ENCODE measurements at regions not wholly inside any gene's neighbourhood (a gene's known extent, or its start where the extent isn't known, plus 50 kb on each side); places are given as distances from the start of the nearest gene placed in this dataset.

DNA sequence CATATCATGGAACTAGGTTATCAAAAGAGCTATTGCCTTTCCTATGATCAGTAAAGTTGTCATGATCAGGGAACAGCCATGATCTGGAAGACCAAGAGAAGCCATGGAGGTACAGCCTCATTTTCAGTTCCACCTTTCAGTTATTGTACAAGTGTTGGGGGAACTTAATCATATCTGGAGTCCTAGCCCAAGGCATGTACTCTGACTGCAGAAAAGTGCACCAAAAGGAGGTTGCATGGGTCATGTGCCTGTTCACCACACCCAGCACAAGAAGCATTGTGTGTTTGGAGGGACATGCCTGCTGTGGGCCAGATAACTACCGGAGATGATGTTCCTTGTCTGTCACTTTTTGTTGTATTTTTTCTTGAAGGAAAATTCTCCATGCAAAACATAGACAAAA, 185.8 kb upstream of the MAN1A1 start:
- Histone ChIP-seq H3K9me3 (no peaks in the 10 kb centered on the region), H3K27ac (no peak overlapping the region), H3K27me3 (no peaks in the 10 kb centered on the region), H3K4me3 (no peak overlapping the region), H3K36me3 (no peaks in the 10 kb centered on the region), H3K4me1 (no peaks in the 10 kb centered on the region)
- TF ChIP-seq, protein P1, sequence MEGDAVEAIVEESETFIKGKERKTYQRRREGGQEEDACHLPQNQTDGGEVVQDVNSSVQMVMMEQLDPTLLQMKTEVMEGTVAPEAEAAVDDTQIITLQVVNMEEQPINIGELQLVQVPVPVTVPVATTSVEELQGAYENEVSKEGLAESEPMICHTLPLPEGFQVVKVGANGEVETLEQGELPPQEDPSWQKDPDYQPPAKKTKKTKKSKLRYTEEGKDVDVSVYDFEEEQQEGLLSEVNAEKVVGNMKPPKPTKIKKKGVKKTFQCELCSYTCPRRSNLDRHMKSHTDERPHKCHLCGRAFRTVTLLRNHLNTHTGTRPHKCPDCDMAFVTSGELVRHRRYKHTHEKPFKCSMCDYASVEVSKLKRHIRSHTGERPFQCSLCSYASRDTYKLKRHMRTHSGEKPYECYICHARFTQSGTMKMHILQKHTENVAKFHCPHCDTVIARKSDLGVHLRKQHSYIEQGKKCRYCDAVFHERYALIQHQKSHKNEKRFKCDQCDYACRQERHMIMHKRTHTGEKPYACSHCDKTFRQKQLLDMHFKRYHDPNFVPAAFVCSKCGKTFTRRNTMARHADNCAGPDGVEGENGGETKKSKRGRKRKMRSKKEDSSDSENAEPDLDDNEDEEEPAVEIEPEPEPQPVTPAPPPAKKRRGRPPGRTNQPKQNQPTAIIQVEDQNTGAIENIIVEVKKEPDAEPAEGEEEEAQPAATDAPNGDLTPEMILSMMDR (IDR thresholded peaks at IDR 0.05), result no peak
- intact Hi-C loops (cut with DNase I), result no loop called here
- DNase-seq (no peak), FAIRE-seq (no peak), ATAC-seq (no peak)
- WGBS, 2 donors, result 76 to 96% methylated on average over 1 of the region's 1 CpG

DNA sequence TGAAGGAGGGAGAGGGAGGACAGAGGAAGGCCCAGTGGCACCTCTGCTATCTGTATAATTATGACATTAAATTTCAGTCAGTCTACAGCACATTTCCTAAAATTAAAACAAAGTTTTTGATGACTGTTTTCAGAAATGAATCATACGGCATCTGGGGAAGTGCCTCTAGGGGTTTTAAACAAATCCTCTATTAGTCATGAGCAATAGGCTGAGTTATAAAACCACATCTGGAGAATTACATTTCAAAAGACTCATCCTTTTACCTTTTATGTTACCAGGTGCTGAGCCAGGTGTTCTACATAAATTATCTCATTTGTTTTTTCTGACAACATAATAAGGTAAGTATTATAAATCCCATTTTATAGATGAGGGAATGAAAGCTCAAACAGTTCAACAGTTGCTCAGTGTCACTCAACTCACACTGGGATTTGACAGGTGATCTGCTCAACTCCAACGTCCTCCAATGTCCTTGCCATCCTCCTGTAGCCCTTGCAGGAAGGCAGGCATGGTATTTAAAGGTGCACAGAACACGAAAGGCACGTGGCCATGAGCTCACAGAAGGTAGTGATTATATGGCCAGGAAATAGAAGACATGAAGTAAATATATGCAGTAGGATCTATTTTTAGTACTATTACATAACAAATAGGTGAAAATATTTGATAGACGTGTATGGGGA, 184.2 kb upstream of the MAN1A1 start:
- H3K36me3 ChIP-seq, result no peaks in the 10 kb centered on the region
- H3K4me1 ChIP-seq, result no peaks in the 10 kb centered on the region
- 25 to 41% methylated on average over 5 of the region's 5 CpGs for WGBS, 2 donors
- ATAC-seq (peak; percentile 43 to 63 (median 50)), DNase-seq (no peak), FAIRE-seq (no peak)
- H3K27ac ChIP-seq, result no peak overlapping the region
- H3K27me3 ChIP-seq, result no peaks in the 10 kb centered on the region
- intact Hi-C loops (cut with DNase I), result no loop called here
- TF ChIP-seq, protein P1 (IDR thresholded peaks at IDR 0.05), result no peak
- no peak overlapping the region for H3K4me3 ChIP-seq
- no peaks in the 10 kb centered on the region for H3K9me3 ChIP-seq

DNA sequence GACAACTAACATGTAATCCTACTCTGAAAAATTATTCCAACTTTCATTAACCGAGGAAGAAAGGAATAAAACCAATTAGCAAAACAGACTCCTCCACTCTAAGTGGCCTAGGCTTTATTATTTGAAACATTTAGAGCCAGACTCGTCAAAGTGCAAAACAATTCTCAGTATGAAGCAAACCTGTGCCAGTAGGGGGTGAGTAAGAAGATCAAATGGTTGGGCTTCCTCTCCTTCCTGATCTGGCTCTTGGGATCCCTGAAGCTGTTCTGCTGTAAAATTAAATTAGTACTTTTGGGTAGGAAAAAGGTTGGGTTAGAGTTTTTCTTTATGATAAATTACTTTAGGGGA, 177.6 kb upstream of the MAN1A1 start:
- Histone ChIP-seq H3K4me3 (no peak overlapping the region), H3K4me1 (no peaks in the 10 kb centered on the region), H3K27ac (no peak overlapping the region), H3K27me3 (no peaks in the 10 kb centered on the region), H3K9me3 (no peaks in the 10 kb centered on the region), H3K36me3 (no peaks in the 10 kb centered on the region)
- intact Hi-C loops (cut with DNase I), result no loop called here
- DNase-seq, result no peak
- TF ChIP-seq, protein P1 (IDR thresholded peaks at IDR 0.05), result no peak
- ATAC-seq, result no peak
- no peak for FAIRE-seq
- 73 to 75% methylated on average over 2 of the region's 2 CpGs for WGBS, 2 donors

DNA sequence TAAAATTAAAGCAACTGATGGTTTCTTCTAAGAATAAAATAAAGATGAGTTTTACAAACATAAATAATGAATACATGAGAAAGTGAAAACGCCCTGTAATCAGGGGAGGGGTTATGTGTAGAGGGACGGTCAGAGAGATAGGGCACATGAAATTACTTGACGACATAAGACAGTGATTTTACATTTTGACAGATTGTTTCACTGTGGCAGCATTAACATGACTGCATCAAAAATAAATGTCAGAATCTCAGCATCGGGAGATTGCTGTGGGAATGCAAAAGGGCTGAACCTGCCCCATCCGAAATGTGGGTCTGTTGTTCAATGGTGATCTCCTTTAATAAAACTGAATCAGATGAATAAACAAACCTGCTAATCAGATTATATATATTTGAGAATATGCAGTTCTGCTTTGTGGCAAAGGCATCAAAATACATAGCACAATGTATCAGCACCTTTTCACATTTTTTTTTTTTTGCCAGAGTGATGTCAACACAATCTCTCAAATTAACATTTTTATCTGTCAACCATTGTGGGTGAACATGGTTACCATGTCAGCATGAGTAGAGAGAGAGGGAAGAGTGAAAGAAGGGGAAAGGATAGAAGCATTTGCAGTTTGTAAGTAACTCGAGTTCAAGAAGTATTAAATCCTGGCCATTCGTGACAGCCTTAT, 177.1 kb upstream of the MAN1A1 start:
- no peak for DNase-seq
- no peaks in the 10 kb centered on the region for H3K9me3 ChIP-seq
- ATAC-seq, result no peak
- H3K4me1 ChIP-seq, result no peaks in the 10 kb centered on the region
- H3K36me3 ChIP-seq, result no peaks in the 10 kb centered on the region
- H3K4me3 ChIP-seq, result no peak overlapping the region
- H3K27me3 ChIP-seq, result no peaks in the 10 kb centered on the region
- H3K27ac ChIP-seq, result no peak overlapping the region
- TF ChIP-seq, protein P1 (IDR thresholded peaks at IDR 0.05), result no peak
- intact Hi-C loops (cut with DNase I), result no loop called here
- 86 to 93% methylated on average over 7 of the region's 7 CpGs for WGBS, 2 donors
- no peak for FAIRE-seq

DNA sequence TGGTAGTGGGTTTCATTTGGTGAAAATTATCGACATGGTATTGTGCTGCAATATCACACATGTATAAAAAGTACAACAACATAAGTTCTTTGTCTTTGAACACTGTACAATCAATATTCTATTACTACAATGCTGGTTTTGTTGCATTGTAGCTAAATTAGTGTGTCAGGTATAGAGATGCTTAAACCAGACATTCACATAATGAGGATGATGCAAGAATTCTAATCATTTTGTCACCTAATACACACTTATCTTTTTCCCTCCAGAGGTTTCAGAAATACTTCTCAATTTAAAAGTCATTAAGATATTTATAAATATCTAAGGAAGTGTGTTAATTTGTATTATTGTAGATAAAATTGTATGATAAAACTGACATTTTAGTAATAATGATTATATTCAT, 174.8 kb upstream of the MAN1A1 start:
- FAIRE-seq, result no peak
- Histone ChIP-seq H3K27me3 (no peaks in the 10 kb centered on the region), H3K4me3 (no peak overlapping the region), H3K9me3 (no peaks in the 10 kb centered on the region), H3K4me1 (peaks cover 0 to 7% (median 0%) of the 10 kb centered on the region in 3 donors), H3K27ac (no peak overlapping the region), H3K36me3 (no peaks in the 10 kb centered on the region)
- WGBS, 2 donors, result 92 to 93% methylated on average over 1 of the region's 1 CpG
- no peak for DNase-seq
- no peak for ATAC-seq
- TF ChIP-seq, protein P1 (IDR thresholded peaks at IDR 0.05), result no peak
- intact Hi-C loops (cut with DNase I), result no loop called here
